GM12878 (cell line): ENCODE measurements at regions not wholly inside any gene's neighbourhood (a gene's known extent, or its start where the extent isn't known, plus 50 kb on each side); places are given as distances from the start of the nearest gene placed in this dataset.

Source experiments
- ATAC-seq: fragments of 200-7000 bp; cut with Tn5 transposase; 3 replicates; pipeline ENCODE4 v1.9.1; 2020; ENCODE audit warnings: mild to moderate bottlenecking, moderate library complexity
- BruUV-seq: library from RNA; stranded (reverse); fragments of 400-500 nt; replicated peaks from 2 replicates; lab custom pipeline; 2021; lab: Mats Ljungman, UMichigan
- CTCF ChIA-PET: fragments of 300-600 bp; sonication (Branson Sonifier 250); formaldehyde crosslinking; extraction: SDS; loops from one replicate; lab custom pipeline; 2021; ENCODE audit warnings: inconsistent platforms; lab: Yijun Ruan, JAX
- POLR2A ChIA-PET: fragments of 350-600 bp; formaldehyde crosslinking; extraction: SDS; loops from one replicate; lab custom pipeline; 2021; ENCODE audit warnings: inconsistent platforms; lab: Charles Lee
- RAD21 ChIA-PET: fragments of 300-600 bp; sonication (Branson Sonifier 250); formaldehyde crosslinking; loops from one replicate; lab custom pipeline; 2023; ENCODE audit warnings: antibody characterized with exemption; ENCODE audit not compliant: unreplicated experiment; lab: Charles Lee
- SMC1A ChIA-PET: fragments of 300-600 bp; sonication (Branson Sonifier 250); formaldehyde crosslinking; loops from one replicate; lab custom pipeline; 2023; ENCODE audit not compliant: unreplicated experiment, uncharacterized antibody; lab: Charles Lee
- DNase-seq: peaks from one replicate; pipeline ENCODE4 v3.0.0-alpha.2; 2011; ENCODE audit warnings: low read depth, low spot score
- FAIRE-seq: peaks from 3 replicates; lab custom pipeline; 2011; peaks lifted over from hg19 to GRCh38; lab: Jason Lieb, UNC
- H2AFZ ChIP-seq: 2 replicates; pipeline ENCODE4 v1.6.0; 2011; ENCODE audit warnings: low read depth, low read length, control low read depth; ENCODE audit not compliant: control insufficient read depth
- H3K27ac ChIP-seq: 2 replicates; pipeline ENCODE4 v1.5.1; 2011; ENCODE audit warnings: control low read depth; ENCODE audit not compliant: control insufficient read depth, insufficient read depth
- H3K27me3 ChIP-seq, 2 experiments: replicated peaks in 1 of 2; 2 replicates each; pipeline versions ENCODE4 v1.6.0 to v1.6.1; 2011; ENCODE audit warnings: low read length in 1 of 2; ENCODE audit not compliant: control insufficient read depth in 2 of 2, insufficient read depth in 2 of 2
- H3K36me3 ChIP-seq, 2 experiments: 2 replicates each; pipeline ENCODE4 v1.5.1; 2011; ENCODE audit warnings: low read length in 1 of 2; ENCODE audit not compliant: control insufficient read depth in 2 of 2, insufficient read depth in 2 of 2
- H3K4me1 ChIP-seq: 2 replicates; pipeline ENCODE4 v1.6.1; 2011; ENCODE audit warnings: mild to moderate bottlenecking, low read length, moderate library complexity, mixed read lengths; ENCODE audit not compliant: control insufficient read depth, insufficient read depth
- H3K4me2 ChIP-seq: 2 replicates; pipeline ENCODE4 v1.6.0; 2011; ENCODE audit warnings: control low read depth; ENCODE audit not compliant: control insufficient read depth, insufficient read depth
- H3K4me3 ChIP-seq: fragments of 200-600 bp; sonication (generic); 2 replicates; pipeline ENCODE4 v1.5.1; 2016
- H3K79me2 ChIP-seq: 2 replicates; pipeline ENCODE4 v1.6.0; 2011; ENCODE audit warnings: low read length; ENCODE audit not compliant: control insufficient read depth, insufficient read depth
- H3K9ac ChIP-seq: 2 replicates; pipeline ENCODE4 v1.8.0; 2011; ENCODE audit warnings: low read length, control low read depth, mixed read lengths; ENCODE audit not compliant: control insufficient read depth, insufficient read depth
- H3K9me3 ChIP-seq: replicated peaks from 3 replicates; pipeline ENCODE4 v1.5.1; 2011; ENCODE audit warnings: mild to moderate bottlenecking, low read length; ENCODE audit not compliant: control insufficient read depth, insufficient read depth
- H4K20me1 ChIP-seq: 2 replicates; pipeline ENCODE4 v1.6.0; 2011; ENCODE audit not compliant: control insufficient read depth, insufficient read depth
- CREM ChIP-seq: IDR thresholded peaks from 2 replicates; pipeline ENCODE4 v1.6.1; 2014; ENCODE audit warnings: antibody characterized with exemption, low read depth
- GABPA ChIP-seq: IDR thresholded peaks from 2 replicates; pipeline ENCODE4 v1.6.1; 2014; ENCODE audit warnings: antibody characterized with exemption, low read depth, mild to moderate bottlenecking, inconsistent platforms
- NFYB ChIP-seq: IDR thresholded peaks from 2 replicates; pipeline ENCODE4 v1.6.1; 2011; ENCODE audit warnings: low read depth, mild to moderate bottlenecking, low read length, improper control_type of control experiment, moderate library complexity; ENCODE audit not compliant: insufficient read depth
- POLR2A ChIP-seq: IDR thresholded peaks from 2 replicates; pipeline ENCODE4 v1.6.1; 2011; ENCODE audit warnings: low read depth, mild to moderate bottlenecking, low read length
- RCOR1 ChIP-seq: conservative IDR thresholded peaks from 2 replicates; pipeline ENCODE4 v1.6.1; 2012; ENCODE audit warnings: low read depth, low read length, improper control_type of control experiment
- RUNX3 ChIP-seq: IDR thresholded peaks from 2 replicates; pipeline ENCODE4 v1.6.1; 2012; ENCODE audit warnings: low read length, inconsistent platforms
- SPI1 ChIP-seq: IDR thresholded peaks from 2 replicates; pipeline ENCODE4 v1.6.1; 2011; ENCODE audit warnings: low read depth, mild to moderate bottlenecking, low read length, moderate library complexity, borderline replicate concordance; ENCODE audit not compliant: insufficient read depth
- SREBF2 ChIP-seq: IDR thresholded peaks from 2 replicates; pipeline ENCODE4 v1.6.1; 2012; ENCODE audit warnings: mild to moderate bottlenecking, low read length
- WGBS: methylation state at CpG from one replicate; pipeline ENCODE4 v1.1.6; 2016; ENCODE audit warnings: low lambda C conversion rate; ENCODE audit not compliant: insufficient replicate concordance, insufficient coverage; ENCODE audit errors: missing lambda C conversion rate; 5-methylcytosine and 5-hydroxymethylcytosine counted together
- in situ Hi-C: fragments of 300-500 bp; cut with MboI; formaldehyde crosslinking; loops from 9 replicates; pipeline ENCODE4 v1.14.3; 2018; ENCODE audit warnings: mixed read lengths
- intact Hi-C: fragments of 100-400 bp; cut with micrococcal nuclease; formaldehyde crosslinking; loops from one replicate; pipeline ENCODE4 v1.14.2; 2022; ENCODE audit not compliant: unreplicated experiment
- TF ChIP-seq, protein P1 (sequence below): fragments of 450-650 bp; conservative IDR thresholded peaks from 2 replicates; pipeline ENCODE4 v1.6.1; 2017; ENCODE audit warnings: mild to moderate bottlenecking, moderate library complexity
- TF ChIP-seq, protein P2 (sequence below): fragments of 450-650 bp; IDR thresholded peaks from 2 replicates; pipeline ENCODE4 v1.6.1; 2018; ENCODE audit warnings: mild to moderate bottlenecking, low read depth, moderate library complexity; ENCODE audit not compliant: partially characterized antibody
- TF ChIP-seq, protein P3 (sequence below): fragments of 450-650 bp; formaldehyde crosslinking; IDR thresholded peaks from 2 replicates; pipeline ENCODE4 v1.4.0; 2022; ENCODE audit warnings: mild to moderate bottlenecking, moderate library complexity

DNA sequence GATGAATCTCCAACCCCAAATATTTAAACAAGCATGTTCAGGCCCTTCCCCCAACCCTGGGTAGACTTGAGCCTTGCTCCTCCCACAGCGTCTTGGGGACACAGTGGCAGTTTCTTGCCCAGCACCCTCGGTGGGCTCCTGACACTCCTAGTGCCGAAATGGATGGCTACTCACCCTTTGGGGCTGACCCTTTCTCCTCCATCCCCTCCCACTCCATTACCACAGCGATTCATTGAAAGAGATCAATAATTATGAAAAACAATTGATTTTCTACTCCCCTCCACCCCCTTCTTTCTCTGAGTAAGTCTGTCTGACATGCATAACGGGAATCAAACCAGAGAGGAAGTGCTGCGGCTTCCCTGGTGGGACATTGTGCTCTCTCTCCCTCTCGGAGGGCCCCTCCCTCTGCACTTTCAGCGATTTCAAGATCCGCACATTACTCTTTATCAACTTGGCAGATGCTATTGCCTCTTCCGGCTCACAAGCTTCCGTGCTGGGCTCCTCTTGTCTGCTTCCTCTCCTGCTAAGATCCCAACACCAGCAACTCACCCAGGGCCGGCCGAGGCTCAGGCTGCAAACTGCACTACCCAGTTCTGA, 79.0 kb upstream of the PLXNA4 start:
- H2AFZ ChIP-seq: peak overlapping the region; percentile 72
- WGBS: 2% methylated on average over 13 of the region's 13 CpGs
- TF ChIP-seq SPI1: peak; percentile 42; the same call in 1 of the 2 replicates
- TF ChIP-seq GABPA: 0 out of 2 replicates have a peak, but pooled peaks have one; percentile 14
- TF ChIP-seq, protein P1, sequence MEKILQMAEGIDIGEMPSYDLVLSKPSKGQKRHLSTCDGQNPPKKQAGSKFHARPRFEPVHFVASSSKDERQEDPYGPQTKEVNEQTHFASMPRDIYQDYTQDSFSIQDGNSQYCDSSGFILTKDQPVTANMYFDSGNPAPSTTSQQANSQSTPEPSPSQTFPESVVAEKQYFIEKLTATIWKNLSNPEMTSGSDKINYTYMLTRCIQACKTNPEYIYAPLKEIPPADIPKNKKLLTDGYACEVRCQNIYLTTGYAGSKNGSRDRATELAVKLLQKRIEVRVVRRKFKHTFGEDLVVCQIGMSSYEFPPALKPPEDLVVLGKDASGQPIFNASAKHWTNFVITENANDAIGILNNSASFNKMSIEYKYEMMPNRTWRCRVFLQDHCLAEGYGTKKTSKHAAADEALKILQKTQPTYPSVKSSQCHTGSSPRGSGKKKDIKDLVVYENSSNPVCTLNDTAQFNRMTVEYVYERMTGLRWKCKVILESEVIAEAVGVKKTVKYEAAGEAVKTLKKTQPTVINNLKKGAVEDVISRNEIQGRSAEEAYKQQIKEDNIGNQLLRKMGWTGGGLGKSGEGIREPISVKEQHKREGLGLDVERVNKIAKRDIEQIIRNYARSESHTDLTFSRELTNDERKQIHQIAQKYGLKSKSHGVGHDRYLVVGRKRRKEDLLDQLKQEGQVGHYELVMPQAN: no peak
- TF ChIP-seq RUNX3: peak; percentile 30; the same call in 1 of the 2 replicates
- TF ChIP-seq, protein P2, sequence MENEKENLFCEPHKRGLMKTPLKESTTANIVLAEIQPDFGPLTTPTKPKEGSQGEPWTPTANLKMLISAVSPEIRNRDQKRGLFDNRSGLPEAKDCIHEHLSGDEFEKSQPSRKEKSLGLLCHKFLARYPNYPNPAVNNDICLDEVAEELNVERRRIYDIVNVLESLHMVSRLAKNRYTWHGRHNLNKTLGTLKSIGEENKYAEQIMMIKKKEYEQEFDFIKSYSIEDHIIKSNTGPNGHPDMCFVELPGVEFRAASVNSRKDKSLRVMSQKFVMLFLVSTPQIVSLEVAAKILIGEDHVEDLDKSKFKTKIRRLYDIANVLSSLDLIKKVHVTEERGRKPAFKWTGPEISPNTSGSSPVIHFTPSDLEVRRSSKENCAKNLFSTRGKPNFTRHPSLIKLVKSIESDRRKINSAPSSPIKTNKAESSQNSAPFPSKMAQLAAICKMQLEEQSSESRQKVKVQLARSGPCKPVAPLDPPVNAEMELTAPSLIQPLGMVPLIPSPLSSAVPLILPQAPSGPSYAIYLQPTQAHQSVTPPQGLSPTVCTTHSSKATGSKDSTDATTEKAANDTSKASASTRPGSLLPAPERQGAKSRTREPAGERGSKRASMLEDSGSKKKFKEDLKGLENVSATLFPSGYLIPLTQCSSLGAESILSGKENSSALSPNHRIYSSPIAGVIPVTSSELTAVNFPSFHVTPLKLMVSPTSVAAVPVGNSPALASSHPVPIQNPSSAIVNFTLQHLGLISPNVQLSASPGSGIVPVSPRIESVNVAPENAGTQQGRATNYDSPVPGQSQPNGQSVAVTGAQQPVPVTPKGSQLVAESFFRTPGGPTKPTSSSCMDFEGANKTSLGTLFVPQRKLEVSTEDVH: no peak
- TF ChIP-seq SREBF2: no peak
- TF ChIP-seq NFYB: no peak
- TF ChIP-seq, protein P3, sequence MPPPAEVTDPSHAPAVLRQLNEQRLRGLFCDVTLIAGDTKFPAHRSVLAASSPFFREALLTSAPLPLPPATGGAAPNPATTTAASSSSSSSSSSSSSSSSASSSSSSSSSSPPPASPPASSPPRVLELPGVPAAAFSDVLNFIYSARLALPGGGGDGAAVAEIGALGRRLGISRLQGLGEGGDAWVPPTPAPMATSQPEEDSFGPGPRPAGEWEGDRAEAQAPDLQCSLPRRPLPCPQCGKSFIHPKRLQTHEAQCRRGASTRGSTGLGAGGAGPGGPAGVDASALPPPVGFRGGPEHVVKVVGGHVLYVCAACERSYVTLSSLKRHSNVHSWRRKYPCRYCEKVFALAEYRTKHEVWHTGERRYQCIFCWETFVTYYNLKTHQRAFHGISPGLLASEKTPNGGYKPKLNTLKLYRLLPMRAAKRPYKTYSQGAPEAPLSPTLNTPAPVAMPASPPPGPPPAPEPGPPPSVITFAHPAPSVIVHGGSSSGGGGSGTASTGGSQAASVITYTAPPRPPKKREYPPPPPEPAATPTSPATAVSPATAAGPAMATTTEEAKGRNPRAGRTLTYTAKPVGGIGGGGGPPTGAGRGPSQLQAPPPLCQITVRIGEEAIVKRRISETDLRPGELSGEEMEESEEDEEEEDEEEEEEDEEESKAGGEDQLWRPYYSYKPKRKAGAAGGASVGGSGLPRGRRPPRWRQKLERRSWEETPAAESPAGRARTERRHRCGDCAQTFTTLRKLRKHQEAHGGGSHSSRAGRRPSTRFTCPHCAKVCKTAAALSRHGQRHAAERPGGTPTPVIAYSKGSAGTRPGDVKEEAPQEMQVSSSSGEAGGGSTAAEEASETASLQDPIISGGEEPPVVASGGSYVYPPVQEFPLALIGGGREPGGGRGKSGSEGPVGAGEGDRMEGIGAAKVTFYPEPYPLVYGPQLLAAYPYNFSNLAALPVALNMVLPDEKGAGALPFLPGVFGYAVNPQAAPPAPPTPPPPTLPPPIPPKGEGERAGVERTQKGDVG (CRISPR knock-in tag): no peak
- TF ChIP-seq RCOR1: no peak
- no peak for TF ChIP-seq POLR2A
- TF ChIP-seq CREM: no peak

More for the DNA sequence above, 79.0 kb upstream of the PLXNA4 start:
- ChIA-PET CTCF (interaction anchor here (0.7 kb wide), 1 partner anchor 570 kb away, joined by 3 read pairs; no protein-coding TSS in a partner anchor), RAD21 (no interaction called here), SMC1A (no interaction called here), POLR2A (no interaction called here)
- in situ Hi-C loops (no loop called here), intact Hi-C loops (no loop called here)
- FAIRE-seq (no peak), DNase-seq (no peak), ATAC-seq (no peak; the same call in 2 of the 3 replicates)
- Histone ChIP-seq H3K4me2 (peak overlapping the region; percentile 61; the same call in 1 of the 2 replicates), H3K36me3 (no peaks in the 10 kb centered on the region), H3K9ac (no peak overlapping the region), H3K27me3 (no peaks in the 10 kb centered on the region), H3K27ac (no peak overlapping the region), H4K20me1 (no peaks in the 10 kb centered on the region), H3K79me2 (no peaks in the 10 kb centered on the region), H3K9me3 (peaks cover 3% of the 10 kb centered on the region; the same call in 1 of the 3 replicates), H3K4me3 (no peak overlapping the region; the same call in 1 of the 2 replicates), H3K4me1 (peaks cover 18% of the 10 kb centered on the region)
- BruUV-seq: no TSS peak
